SKM-1 (cell line): ENCODE measurements at regions not wholly inside any gene's neighbourhood (a gene's known extent, or its start where the extent isn't known, plus 50 kb on each side); places are given as distances from the start of the nearest gene placed in this dataset.
"Not testable (repeated sequence)": the region's sequence is repeated elsewhere in the genome, so short reads cannot be mapped to it uniquely, and the experiment has no call there.

Source experiments
- DNase-seq: peaks from one replicate; lab custom pipeline; 2025; ENCODE audit not compliant: unreplicated experiment; lab: John Stamatoyannopoulos, UW

DNA sequence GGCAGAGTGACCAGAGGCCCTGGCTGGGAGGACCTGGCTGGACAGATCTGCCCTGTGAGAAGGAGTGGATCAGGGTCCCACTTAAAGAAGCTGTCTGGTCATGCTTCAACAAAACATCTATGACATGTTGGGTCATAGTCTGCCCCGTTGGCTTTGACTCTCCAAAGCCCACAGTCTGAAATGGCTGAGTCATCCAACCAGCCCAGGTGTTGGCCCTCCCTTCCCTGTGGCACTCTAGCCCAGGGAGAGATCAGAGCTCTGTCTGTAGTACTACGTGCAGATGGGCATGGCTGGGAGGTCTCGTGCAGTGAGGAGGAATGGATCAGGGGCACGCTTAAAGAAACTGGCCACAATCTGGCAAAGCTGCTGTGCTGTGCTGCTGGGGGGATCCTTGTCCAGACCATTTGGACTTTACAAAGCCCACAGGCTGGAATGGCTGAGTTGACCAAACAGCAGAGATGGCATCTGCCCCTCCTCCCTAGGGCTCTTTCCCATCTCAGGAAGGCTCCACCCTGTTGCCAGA lies 206.1 kb downstream of the TUSC1 start:
- no peak for DNase-seq

DNA sequence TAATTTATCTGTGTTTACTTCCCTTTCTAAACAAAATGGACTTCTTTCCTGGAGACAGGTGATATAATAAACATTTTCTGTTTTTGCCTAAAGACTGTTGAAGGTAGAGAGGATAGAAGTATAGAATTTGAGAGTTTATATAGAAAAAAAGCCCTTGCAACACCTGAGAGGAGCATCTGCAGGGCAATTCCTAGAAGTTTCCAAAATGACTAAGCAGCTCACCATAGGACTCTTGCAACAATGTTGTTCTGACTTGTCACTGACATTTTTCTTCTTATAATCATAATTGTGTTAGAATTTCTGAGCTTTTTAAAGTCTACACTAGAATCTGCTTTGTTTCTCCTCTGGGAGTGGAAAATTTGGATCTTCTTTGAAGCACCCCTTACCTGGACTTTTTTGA lies 216.8 kb downstream of the TUSC1 start:
- no peak for DNase-seq

GRCh38 chr9:25453875-25454274 lies 224.4 kb downstream of the TUSC1 start:
- no peak for DNase-seq

DNA sequence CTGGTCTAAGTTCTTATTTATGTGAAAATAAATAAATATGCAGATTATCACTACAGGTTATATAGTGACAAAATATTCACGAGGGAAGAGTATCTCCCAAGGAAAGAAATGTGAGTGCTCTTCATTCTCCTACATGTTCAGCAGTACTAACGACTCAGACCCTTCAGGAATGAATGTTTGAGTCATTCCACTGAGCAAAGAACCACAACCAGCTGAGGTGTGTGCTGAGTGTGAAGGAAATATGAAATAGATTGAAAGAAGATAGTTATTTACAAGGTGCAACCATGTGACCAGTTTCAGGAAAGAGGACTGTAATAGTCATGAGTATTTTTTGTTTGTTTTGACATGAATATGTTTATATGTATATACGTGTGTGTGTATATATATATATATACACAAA lies 228.7 kb downstream of the TUSC1 start:
- no peak for DNase-seq

GRCh38 chr9:25445721-25446120 lies 232.5 kb downstream of the TUSC1 start:
- DNase-seq, result not testable (repeated sequence)

- DNase-seq, result no peak
Observed at GRCh38 chr9:25442526-25442925, 235.7 kb downstream of the TUSC1 start.

DNA sequence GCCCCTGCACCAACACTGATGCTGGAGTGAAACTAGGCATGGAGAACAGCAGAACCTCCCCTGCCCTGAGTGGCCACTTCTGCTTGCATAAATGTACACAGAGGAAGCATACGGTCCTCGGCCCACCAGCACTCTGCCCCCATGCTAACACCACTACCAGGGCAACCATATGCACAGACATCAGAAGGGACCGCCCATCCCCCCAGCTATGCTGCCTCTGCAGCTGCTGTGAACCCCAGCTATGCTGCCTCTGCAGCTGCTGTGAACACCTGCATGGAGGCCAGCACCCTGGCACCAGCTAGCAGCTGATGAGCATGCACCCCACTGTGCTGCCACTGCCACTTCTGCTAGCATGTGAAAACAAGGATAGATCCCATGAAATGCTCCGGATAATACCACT lies 250.3 kb downstream of the TUSC1 start:
- DNase-seq, result no peak

DNA sequence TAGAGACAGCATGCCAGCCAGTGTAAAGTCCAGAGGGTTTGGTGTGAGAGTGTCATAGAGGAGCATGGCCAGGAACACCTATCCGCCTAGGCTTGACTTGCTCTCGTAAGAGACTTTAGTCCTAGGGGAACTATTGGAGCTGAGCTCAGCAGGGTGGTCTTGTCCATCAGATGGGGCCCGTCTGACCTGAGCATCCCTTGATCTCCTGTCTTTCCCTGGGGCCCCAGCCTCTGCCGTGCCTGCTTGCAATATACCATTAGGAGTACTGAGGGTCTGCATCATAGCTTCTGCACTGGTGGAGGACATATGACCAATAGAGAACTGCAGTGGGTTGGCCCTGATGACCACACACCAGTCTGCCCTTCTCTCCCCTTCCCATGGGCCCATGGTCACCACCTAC lies 251.0 kb downstream of the TUSC1 start:
- DNase-seq, result no peak

- no peak for DNase-seq
Observed at GRCh38 chr9:25421560-25421959, 256.7 kb downstream of the TUSC1 start.

- no peak for DNase-seq
Observed at GRCh38 chr9:25418974-25419373, 259.3 kb downstream of the TUSC1 start.

GRCh38 chr9:25415718-25416117 lies 262.5 kb downstream of the TUSC1 start:
- no peak for DNase-seq

- no peak for DNase-seq
Observed at GRCh38 chr9:25412646-25413045, 265.6 kb downstream of the TUSC1 start.

DNA sequence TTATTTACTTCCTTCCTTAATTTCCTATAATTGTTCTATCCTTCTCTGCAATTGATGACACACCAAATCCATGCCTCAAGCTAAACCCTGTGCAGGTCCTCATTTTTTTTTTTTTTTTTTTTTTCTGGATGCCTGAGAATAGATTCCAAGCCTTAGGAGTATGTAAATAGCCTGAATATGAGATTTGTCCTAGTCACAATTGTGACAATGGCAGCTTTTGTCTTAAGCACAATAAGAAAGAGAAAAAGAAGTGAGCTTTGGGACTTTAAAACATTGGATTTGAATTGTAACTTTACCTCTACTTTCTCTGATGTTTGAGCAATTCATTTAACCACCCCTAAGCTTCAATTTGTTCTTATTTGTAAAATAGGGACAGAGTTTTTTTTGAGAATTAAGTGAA lies 280.5 kb downstream of the TUSC1 start:
- DNase-seq, result no peak

DNA sequence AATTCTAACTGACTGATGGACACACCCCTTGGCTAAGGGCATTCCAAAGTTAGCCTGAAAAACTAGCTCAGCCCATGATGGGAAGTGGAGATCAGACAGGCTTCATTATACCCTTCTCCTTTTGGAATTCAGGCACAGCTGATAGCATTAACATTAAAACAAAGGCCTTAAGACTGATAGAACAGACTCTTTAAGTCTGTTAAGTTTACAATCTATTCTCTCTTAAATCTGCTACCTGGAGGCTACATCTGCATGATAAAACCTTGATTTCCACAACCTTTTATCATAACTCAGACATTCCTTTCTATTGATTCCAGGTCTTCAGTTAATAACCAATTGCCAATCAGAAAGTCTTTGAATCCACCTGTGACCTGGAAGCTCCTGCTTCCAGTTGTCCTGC lies 281.4 kb downstream of the TUSC1 start:
- DNase-seq, result no peak

DNA sequence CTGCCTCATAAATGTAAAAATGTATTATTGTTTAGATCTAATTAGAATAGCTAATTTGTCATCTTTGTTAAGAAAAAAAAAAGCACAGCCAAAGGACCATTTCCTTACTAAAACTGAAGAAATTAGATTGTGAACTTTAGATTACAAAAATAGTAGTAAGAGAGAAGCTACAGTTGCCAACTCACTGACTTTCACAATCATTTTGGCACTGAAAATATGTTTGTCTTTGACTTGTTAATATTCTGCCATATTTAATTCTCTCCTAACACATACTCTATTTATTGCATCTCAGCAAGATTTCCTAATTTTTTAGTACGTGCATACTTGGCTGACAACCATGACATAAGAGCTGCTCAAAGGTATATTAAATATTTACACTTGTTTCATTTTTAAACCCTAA lies 297.1 kb downstream of the TUSC1 start:
- DNase-seq, result no peak

- no peak for DNase-seq
Observed at GRCh38 chr9:25377039-25377438, 301.2 kb downstream of the TUSC1 start.

GRCh38 chr9:25374281-25374680 lies 304.0 kb downstream of the TUSC1 start:
- no peak for DNase-seq

DNA sequence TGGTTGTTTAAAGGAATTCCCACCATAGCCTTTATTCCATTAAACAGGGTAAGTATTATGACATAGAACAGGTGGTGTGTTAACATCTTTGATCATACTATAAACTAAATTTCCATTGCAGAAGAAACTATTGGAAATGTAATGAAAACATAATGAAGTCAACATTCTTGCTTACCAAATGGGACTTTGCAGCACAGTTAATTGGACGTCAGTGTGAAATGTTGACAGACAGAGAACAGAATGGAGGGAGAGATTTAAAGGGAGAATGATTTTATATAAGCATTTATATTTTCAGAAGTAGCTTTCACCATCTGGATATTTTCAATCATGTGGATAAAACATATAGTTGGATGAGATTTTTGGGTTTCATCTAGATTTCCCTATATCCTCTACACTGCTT lies 311.3 kb downstream of the TUSC1 start:
- no peak for DNase-seq

GRCh38 chr9:25353783-25354182 lies 324.5 kb downstream of the TUSC1 start:
- no peak for DNase-seq

- DNase-seq, result no peak
Observed at GRCh38 chr9:25350011-25350410, 328.2 kb downstream of the TUSC1 start.

DNA sequence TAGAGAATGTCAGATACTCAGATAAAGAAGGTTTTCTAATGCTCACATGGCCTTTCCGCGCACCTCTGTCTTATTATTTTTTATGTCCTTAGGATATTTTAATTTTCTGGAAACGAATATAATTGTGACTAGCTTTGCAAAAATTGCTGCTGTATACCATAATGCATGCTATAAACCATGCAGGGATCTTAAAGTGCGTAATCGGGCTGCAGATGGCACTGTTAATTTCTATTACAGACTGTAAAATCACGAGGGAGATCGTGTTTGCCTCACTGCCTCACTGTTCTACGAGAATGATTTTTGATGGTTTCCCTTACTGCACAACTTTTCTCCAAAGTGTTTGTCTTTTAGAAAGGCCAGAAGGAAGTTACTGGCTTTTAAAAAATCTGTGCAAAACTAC lies 356.1 kb downstream of the TUSC1 start:
- no peak for DNase-seq

DNA sequence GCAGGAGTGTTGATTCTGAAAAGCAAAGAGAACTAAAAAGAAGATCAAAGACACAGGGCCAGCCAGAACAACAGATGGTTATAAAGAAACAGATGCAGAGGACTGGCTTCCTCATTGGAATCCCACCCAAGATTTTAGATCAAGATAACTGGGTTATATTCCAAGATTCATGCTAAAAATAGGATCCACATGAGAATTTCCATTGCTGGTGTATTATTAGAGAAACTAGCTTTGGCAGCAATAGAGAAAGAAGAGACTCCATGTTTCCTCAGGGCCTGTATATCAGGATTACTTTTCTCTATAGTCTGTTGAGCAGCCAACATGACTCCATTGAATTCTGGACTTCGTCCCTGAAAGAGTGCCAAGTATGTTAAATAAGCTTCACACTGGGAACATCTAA lies 367.3 kb downstream of the TUSC1 start:
- DNase-seq, result no peak

GRCh38 chr9:25308549-25308948 lies 369.7 kb downstream of the TUSC1 start:
- no peak for DNase-seq

DNA sequence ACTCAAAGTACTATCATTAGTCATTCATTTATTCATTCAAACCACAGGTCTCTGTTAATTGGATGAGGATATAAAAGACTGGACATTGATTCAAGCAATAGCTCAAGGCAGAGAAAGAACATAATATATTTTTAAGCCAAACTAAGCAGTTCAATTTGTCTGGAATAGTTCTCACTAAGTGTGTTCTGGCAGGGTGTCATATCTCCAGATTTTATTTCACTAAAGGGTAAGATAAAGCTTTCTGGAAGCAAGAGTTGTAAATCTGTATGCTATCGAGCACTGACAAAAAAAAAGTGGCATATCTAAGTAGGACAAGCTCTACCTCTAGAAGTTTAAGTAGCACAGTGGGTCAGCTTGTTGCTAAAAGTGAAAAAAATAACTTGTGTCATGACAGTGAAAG lies 375.6 kb downstream of the TUSC1 start:
- DNase-seq, result no peak
